ENCODE measurements at regions not wholly inside any gene's neighbourhood (a gene's known extent, or its start where the extent isn't known, plus 50 kb on each side); places are given as distances from the start of the nearest gene placed in this dataset.

DNA sequence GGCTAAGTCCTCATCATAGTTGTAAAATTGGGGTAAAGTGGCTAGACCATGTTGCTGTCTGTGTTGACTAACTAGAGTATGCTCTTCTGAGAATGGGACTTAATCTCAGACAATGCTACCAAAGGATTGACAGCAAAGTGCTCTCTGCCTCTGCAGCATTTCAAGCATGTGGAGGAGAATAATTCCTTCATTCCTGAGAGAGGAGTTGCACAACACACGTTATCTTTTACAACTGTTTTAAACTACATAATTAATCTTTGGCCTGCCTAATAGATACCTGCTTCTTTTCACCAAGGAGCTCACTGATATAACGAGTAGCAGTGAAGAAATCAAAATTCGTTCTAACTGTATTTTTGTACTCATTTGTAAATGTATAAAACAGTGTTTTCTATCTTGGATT lies 2172.2 kb downstream of the PCDH9 start:
- SMC1A ChIA-PET (ENCODE audit: uncharacterized antibody, unreplicated experiment), result no interaction called here
- Histone ChIP-seq H3K9ac (ENCODE audit: control insufficient read depth, insufficient read depth, low read length) (no peak overlapping the region), H3K9me3 (replicated peaks; ENCODE audit: control insufficient read depth, insufficient read depth, low read length) (no peaks in the 10 kb centered on the region), H4K20me1 (ENCODE audit: control insufficient read depth, insufficient read depth) (no peaks in the 10 kb centered on the region), H2AFZ (ENCODE audit: control insufficient read depth, low read depth, low read length) (no peak overlapping the region), H3K36me3 (ENCODE audit: control insufficient read depth in 2 of 2, insufficient read depth in 2 of 2, low read length in 1 of 2) (no peaks in the 10 kb centered on the region), H3K4me2 (ENCODE audit: control insufficient read depth, insufficient read depth) (no peak overlapping the region), H3K27me3 (replicated peaks in 1 of 2; ENCODE audit: control insufficient read depth in 2 of 2, insufficient read depth in 2 of 2, low read length in 1 of 2) (no peaks in the 10 kb centered on the region), H3K79me2 (ENCODE audit: control insufficient read depth, insufficient read depth, low read length) (no peaks in the 10 kb centered on the region), H3K4me3 (no peak overlapping the region), H3K4me1 (ENCODE audit: control insufficient read depth, insufficient read depth, low read length) (no peaks in the 10 kb centered on the region), H3K27ac (ENCODE audit: control insufficient read depth, insufficient read depth) (no peak overlapping the region)
- intact Hi-C loops (cut with micrococcal nuclease; ENCODE audit: unreplicated experiment) (no loop called here), in situ Hi-C loops (cut with MboI) (no loop called here)
- ATAC-seq (no peak), FAIRE-seq (no peak), DNase-seq (ENCODE audit: low read depth, low spot score) (no peak)
- POLR2A ChIA-PET, result no interaction called here
- WGBS (ENCODE audit: insufficient coverage, insufficient replicate concordance, low lambda C conversion rate, missing lambda C conversion rate), result 0% methylated on average over 3 of the region's 3 CpGs
- CTCF ChIA-PET, result no interaction called here
- RAD21 ChIA-PET (ENCODE audit: unreplicated experiment), result no interaction called here
- BruUV-seq (replicated peaks), result no TSS peak
- TF ChIP-seq YBX1 (IDR thresholded peaks at IDR 0.05) (no peak), POU2F2 (IDR thresholded peaks at IDR 0.05; ENCODE audit: borderline replicate concordance, low read depth, low read length) (no peak), ETV6 (conservative IDR thresholded peaks at IDR 0.05 in 1 of 2, IDR thresholded peaks at IDR 0.05 in 1 of 2; ENCODE audit: borderline replicate concordance in 1 of 2, low read depth in 1 of 2) (no peak), ATF2 (IDR thresholded peaks at IDR 0.05; ENCODE audit: low read length) (no peak), SUZ12 (IDR thresholded peaks at IDR 0.05; ENCODE audit: unreplicated experiment) (no peak), NFYB (IDR thresholded peaks at IDR 0.05; ENCODE audit: insufficient read depth, low read depth, low read length) (no peak), RFX5 (IDR thresholded peaks at IDR 0.05; ENCODE audit: low read depth, low read length) (no peak), TCF3 (IDR thresholded peaks at IDR 0.05; ENCODE audit: borderline replicate concordance, insufficient read depth, low read depth, low read length) (no peak), CHD2 (IDR thresholded peaks at IDR 0.05; ENCODE audit: borderline replicate concordance, low read depth, low read length) (no peak), NBN (IDR thresholded peaks at IDR 0.05) (no peak), MEF2B (IDR thresholded peaks at IDR 0.05; ENCODE audit: partially characterized antibody, poor library complexity, severe bottlenecking) (no peak), CBX3 (IDR thresholded peaks at IDR 0.05; ENCODE audit: borderline replicate concordance, low read depth) (no peak), RB1 (IDR thresholded peaks at IDR 0.05; ENCODE audit: borderline replicate concordance) (no peak), SUPT20H (IDR thresholded peaks at IDR 0.05; ENCODE audit: borderline replicate concordance, control insufficient read depth, low read depth, low read length) (no peak), MTA2 (IDR thresholded peaks at IDR 0.05; ENCODE audit: low read depth) (no peak), WRNIP1 (IDR thresholded peaks at IDR 0.05; ENCODE audit: borderline replicate concordance, low read depth, low read length) (no peak)
- TF ChIP-seq, protein P1, sequence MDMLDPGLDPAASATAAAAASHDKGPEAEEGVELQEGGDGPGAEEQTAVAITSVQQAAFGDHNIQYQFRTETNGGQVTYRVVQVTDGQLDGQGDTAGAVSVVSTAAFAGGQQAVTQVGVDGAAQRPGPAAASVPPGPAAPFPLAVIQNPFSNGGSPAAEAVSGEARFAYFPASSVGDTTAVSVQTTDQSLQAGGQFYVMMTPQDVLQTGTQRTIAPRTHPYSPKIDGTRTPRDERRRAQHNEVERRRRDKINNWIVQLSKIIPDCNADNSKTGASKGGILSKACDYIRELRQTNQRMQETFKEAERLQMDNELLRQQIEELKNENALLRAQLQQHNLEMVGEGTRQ (IDR thresholded peaks at IDR 0.05; ENCODE audit: borderline replicate concordance, low read depth, low read length), result no peak
- TF ChIP-seq, protein P2, sequence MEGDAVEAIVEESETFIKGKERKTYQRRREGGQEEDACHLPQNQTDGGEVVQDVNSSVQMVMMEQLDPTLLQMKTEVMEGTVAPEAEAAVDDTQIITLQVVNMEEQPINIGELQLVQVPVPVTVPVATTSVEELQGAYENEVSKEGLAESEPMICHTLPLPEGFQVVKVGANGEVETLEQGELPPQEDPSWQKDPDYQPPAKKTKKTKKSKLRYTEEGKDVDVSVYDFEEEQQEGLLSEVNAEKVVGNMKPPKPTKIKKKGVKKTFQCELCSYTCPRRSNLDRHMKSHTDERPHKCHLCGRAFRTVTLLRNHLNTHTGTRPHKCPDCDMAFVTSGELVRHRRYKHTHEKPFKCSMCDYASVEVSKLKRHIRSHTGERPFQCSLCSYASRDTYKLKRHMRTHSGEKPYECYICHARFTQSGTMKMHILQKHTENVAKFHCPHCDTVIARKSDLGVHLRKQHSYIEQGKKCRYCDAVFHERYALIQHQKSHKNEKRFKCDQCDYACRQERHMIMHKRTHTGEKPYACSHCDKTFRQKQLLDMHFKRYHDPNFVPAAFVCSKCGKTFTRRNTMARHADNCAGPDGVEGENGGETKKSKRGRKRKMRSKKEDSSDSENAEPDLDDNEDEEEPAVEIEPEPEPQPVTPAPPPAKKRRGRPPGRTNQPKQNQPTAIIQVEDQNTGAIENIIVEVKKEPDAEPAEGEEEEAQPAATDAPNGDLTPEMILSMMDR (IDR thresholded peaks at IDR 0.05 in 2 of 3, conservative IDR thresholded peaks at IDR 0.05 in 1 of 3; ENCODE audit: control insufficient read depth in 2 of 3, extremely low read depth in 1 of 3, insufficient read depth in 1 of 3, low read depth in 3 of 3, low read length in 3 of 3), result no peak
